Loucy (cell line): ENCODE measurements at regions not wholly inside any gene's neighbourhood (a gene's known extent, or its start where the extent isn't known, plus 50 kb on each side); places are given as distances from the start of the nearest gene placed in this dataset.

ENCODE experiments used
- H2AFZ ChIP-seq: fragments of 200-600 bp; sonication (generic); 2 replicates; pipeline ENCODE4 v1.6.0; 2016; ENCODE audit warnings: antibody characterized with exemption, mild to moderate bottlenecking, low read length, moderate library complexity
- H3F3A ChIP-seq: fragments of 200-600 bp; 2 replicates; pipeline ENCODE4 v1.6.0; 2016; ENCODE audit warnings: antibody characterized with exemption, low read depth, mild to moderate bottlenecking
- H3K27me3 ChIP-seq: fragments of 200-600 bp; sonication (generic); 2 replicates; pipeline ENCODE4 v1.6.1; 2014; ENCODE audit warnings: low read length, mild to moderate bottlenecking; ENCODE audit not compliant: insufficient read depth, poor library complexity, severe bottlenecking
- H3K36me3 ChIP-seq: fragments of 200-600 bp; sonication (generic); 2 replicates; pipeline ENCODE4 v1.6.1; 2016; ENCODE audit warnings: low read length; ENCODE audit not compliant: insufficient read depth
- H3K4me1 ChIP-seq: fragments of 200-600 bp; sonication (generic); 2 replicates; pipeline ENCODE4 v1.5.1; 2014; ENCODE audit warnings: low read length, mild to moderate bottlenecking; ENCODE audit not compliant: insufficient read depth, poor library complexity, severe bottlenecking
- H3K4me2 ChIP-seq: fragments of 200-600 bp; sonication (generic); 2 replicates; pipeline ENCODE4 v1.6.0; 2014; ENCODE audit warnings: antibody characterized with exemption, low read length, low read depth, mild to moderate bottlenecking; ENCODE audit not compliant: poor library complexity, severe bottlenecking
- H3K4me3 ChIP-seq: fragments of 200-600 bp; sonication (generic); 2 replicates; pipeline ENCODE4 v1.5.1; 2014; ENCODE audit warnings: low read length, mild to moderate bottlenecking, mixed read lengths; ENCODE audit not compliant: poor library complexity, severe bottlenecking
- H3K79me2 ChIP-seq: fragments of 200-600 bp; sonication (generic); 2 replicates; pipeline ENCODE4 v1.6.1; 2014; ENCODE audit warnings: low read length; ENCODE audit not compliant: insufficient read depth
- H3K9ac ChIP-seq: fragments of 200-600 bp; sonication (generic); 2 replicates; pipeline ENCODE4 v1.6.0; 2014; ENCODE audit warnings: mild to moderate bottlenecking, low read depth, low read length, moderate library complexity; ENCODE audit not compliant: poor library complexity, severe bottlenecking
- H3K9me2 ChIP-seq: fragments of 200-600 bp; sonication (generic); replicated peaks from 2 replicates; pipeline ENCODE4 v1.6.1; 2016; ENCODE audit warnings: low read depth, low read length, mixed read lengths
- H3K9me3 ChIP-seq: fragments of 200-600 bp; sonication (generic); 2 replicates; pipeline ENCODE4 v1.6.1; 2014; ENCODE audit warnings: mild to moderate bottlenecking, antibody characterized with exemption, low read length, low read depth; ENCODE audit not compliant: insufficient read depth
- H4K20me1 ChIP-seq: fragments of 200-600 bp; sonication (generic); 2 replicates; pipeline ENCODE4 v1.6.0; 2014; ENCODE audit warnings: antibody characterized with exemption, low read length, mild to moderate bottlenecking; ENCODE audit not compliant: insufficient read depth, poor library complexity, severe bottlenecking
- EZH2phosphoT487 ChIP-seq: fragments of 200-600 bp; IDR thresholded peaks from 2 replicates; pipeline ENCODE4 v1.6.1; 2018; ENCODE audit warnings: antibody characterized with exemption, mild to moderate bottlenecking, moderate library complexity, borderline replicate concordance
- TF ChIP-seq, protein P1 (sequence below): fragments of 200-600 bp; sonication (generic); conservative IDR thresholded peaks from 2 replicates; pipeline ENCODE4 v1.5.1; 2014; ENCODE audit warnings: mild to moderate bottlenecking, antibody characterized with exemption, low read length

DNA sequence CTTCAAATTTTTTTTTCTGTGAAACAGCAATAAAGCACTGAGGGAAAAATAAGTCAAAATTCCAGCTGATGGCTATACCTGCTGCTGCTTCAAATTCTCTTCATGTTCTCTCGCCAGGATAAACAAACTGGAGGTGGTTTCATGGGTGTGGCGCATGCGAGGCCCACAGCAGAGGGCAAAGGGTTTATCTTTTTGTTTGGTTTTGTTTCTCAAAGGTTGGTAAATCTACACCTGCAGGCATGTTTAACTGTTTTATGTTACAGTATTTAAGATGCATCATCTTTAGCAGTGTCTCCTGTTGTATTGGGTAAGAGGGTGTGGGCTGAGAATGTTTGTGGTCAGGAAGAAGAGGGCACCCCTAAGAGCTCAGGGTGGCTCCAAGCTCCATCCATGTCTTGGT, 342.2 kb downstream of the CDH26 start:
- Histone ChIP-seq H3K4me2 (no peak overlapping the region), H4K20me1 (no peaks in the 10 kb centered on the region), H3K9ac (no peak overlapping the region), H2AFZ (no peak overlapping the region), H3F3A (no peaks in the 10 kb centered on the region), H3K4me1 (no peaks in the 10 kb centered on the region), H3K4me3 (no peak overlapping the region), H3K27me3 (no peaks in the 10 kb centered on the region), H3K79me2 (no peaks in the 10 kb centered on the region), H3K36me3 (no peaks in the 10 kb centered on the region), H3K9me3 (no peaks in the 10 kb centered on the region), H3K9me2 (no peaks in the 10 kb centered on the region)
- TF ChIP-seq, protein P1, sequence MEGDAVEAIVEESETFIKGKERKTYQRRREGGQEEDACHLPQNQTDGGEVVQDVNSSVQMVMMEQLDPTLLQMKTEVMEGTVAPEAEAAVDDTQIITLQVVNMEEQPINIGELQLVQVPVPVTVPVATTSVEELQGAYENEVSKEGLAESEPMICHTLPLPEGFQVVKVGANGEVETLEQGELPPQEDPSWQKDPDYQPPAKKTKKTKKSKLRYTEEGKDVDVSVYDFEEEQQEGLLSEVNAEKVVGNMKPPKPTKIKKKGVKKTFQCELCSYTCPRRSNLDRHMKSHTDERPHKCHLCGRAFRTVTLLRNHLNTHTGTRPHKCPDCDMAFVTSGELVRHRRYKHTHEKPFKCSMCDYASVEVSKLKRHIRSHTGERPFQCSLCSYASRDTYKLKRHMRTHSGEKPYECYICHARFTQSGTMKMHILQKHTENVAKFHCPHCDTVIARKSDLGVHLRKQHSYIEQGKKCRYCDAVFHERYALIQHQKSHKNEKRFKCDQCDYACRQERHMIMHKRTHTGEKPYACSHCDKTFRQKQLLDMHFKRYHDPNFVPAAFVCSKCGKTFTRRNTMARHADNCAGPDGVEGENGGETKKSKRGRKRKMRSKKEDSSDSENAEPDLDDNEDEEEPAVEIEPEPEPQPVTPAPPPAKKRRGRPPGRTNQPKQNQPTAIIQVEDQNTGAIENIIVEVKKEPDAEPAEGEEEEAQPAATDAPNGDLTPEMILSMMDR = no peak
- TF ChIP-seq EZH2phosphoT487 = no peak

GRCh38 chr20:60302875-60303274, 344.7 kb downstream of the CDH26 start:
- Histone ChIP-seq H3K4me2 (no peak overlapping the region), H3F3A (no peaks in the 10 kb centered on the region), H3K9ac (no peak overlapping the region), H3K4me1 (no peaks in the 10 kb centered on the region), H3K79me2 (no peaks in the 10 kb centered on the region), H4K20me1 (no peaks in the 10 kb centered on the region), H2AFZ (no peak overlapping the region), H3K27me3 (no peaks in the 10 kb centered on the region), H3K36me3 (no peaks in the 10 kb centered on the region), H3K4me3 (no peak overlapping the region), H3K9me3 (no peaks in the 10 kb centered on the region), H3K9me2 (no peaks in the 10 kb centered on the region)
- no peak for TF ChIP-seq EZH2phosphoT487
- TF ChIP-seq, protein P1 = no peak

DNA sequence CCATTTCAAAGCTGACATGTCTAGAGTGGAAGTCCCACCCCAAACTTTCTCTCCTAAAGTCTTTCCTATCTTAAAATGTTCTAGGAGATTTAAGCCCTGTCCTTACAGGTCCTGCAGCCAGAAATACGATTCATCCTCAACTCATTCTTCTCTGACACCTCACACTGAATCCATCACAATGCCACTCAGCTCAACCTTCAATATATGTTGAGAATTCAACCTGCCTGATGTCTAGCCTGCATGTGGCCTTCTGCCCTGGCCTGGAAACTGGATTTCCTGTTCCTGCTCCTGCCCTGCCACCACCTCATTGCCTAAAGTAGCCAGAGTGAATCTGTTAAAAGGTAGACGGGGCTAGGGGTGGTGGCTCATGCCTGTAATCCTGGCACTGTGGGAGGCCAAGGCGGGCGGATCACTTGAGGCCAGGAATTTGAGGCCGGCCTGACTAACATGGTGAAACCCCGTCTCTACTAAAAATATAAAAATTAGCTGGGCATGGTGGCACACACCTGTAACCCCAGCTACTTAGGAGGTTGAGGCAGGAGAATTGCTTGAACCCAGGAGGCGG, 345.9 kb downstream of the CDH26 start:
- Histone ChIP-seq H3K9me3 (no peaks in the 10 kb centered on the region), H4K20me1 (no peaks in the 10 kb centered on the region), H3K27me3 (no peaks in the 10 kb centered on the region), H3K36me3 (no peaks in the 10 kb centered on the region), H3K9me2 (no peaks in the 10 kb centered on the region), H3K4me2 (no peak overlapping the region), H3K4me1 (no peaks in the 10 kb centered on the region), H3K4me3 (no peak overlapping the region), H3K9ac (no peak overlapping the region), H3K79me2 (no peaks in the 10 kb centered on the region), H3F3A (no peaks in the 10 kb centered on the region), H2AFZ (no peak overlapping the region)
- TF ChIP-seq EZH2phosphoT487 = no peak
- TF ChIP-seq, protein P1 = no peak
